ENCODE measurements at regions not wholly inside any gene's neighbourhood (a gene's known extent, or its start where the extent isn't known, plus 50 kb on each side); places are given as distances from the start of the nearest gene placed in this dataset.

DNA sequence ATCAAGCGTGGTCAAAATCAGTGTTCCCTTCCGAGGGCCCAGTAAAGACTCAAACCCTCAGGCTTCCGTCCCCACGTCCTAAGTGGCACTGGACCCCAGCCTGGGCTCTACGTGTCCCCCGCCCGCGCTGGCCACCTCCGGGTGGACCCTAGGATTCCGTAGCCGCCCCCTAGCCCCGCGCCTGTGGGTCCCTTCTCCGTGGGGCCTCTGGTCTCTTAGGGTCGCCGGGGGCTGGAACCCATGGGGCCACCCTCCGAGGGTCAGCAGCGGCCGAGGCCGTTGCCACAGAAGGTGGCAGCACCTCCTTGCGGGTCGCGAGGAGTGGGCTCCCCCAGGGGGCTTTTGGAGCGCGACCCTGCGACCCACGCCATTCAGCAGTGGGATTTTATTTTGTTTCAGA, 170.5 kb upstream of the EEPD1 start:
- Histone ChIP-seq H3K9me3 (no peaks in the 10 kb centered on the region), H3K4me3 (ENCODE audit: low read depth in 2 of 2, low read length in 1 of 2) (no peak overlapping the region), H3K4me1 (ENCODE audit: control insufficient read depth in 1 of 2, insufficient read depth in 2 of 2, low read depth in 1 of 2, low read length in 1 of 2) (peaks cover 0 to 2% of the 10 kb centered on the region in 2 experiments; a peak in 1 of 4 replicates), H3K27ac (ENCODE audit: low read depth in 2 of 2, low read length in 1 of 2) (no peak overlapping the region), H3K4me2 (no peak overlapping the region), H4K20me1 (ENCODE audit: insufficient read depth) (no peaks in the 10 kb centered on the region), H3K79me2 (ENCODE audit: insufficient read depth) (no peaks in the 10 kb centered on the region), H3K9ac (no peak overlapping the region), H3F3A (replicated peaks; ENCODE audit: insufficient read depth) (no peaks in the 10 kb centered on the region), H3K27me3 (ENCODE audit: insufficient read depth) (no peaks in the 10 kb centered on the region), H2AFZ (ENCODE audit: low read depth) (no peak overlapping the region), H3K36me3 (replicated peaks in 1 of 2; ENCODE audit: control insufficient read depth in 1 of 2, insufficient read depth in 2 of 2, low read length in 1 of 2) (no peaks in the 10 kb centered on the region), H3K9me2 (no peaks in the 10 kb centered on the region)
- POLR2A ChIA-PET = no interaction called here
- CTCF ChIA-PET = interaction anchor here (1.3 kb wide), 3 partner anchors 65 to 336 kb away, joined by 6 to 8 read pairs (median 6); no protein-coding TSS in a partner anchor
- TF ChIP-seq, protein P1, sequence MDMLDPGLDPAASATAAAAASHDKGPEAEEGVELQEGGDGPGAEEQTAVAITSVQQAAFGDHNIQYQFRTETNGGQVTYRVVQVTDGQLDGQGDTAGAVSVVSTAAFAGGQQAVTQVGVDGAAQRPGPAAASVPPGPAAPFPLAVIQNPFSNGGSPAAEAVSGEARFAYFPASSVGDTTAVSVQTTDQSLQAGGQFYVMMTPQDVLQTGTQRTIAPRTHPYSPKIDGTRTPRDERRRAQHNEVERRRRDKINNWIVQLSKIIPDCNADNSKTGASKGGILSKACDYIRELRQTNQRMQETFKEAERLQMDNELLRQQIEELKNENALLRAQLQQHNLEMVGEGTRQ (IDR thresholded peaks at IDR 0.05; ENCODE audit: borderline replicate concordance, low read depth, low read length) = no peak
- TF ChIP-seq TEAD4 (IDR thresholded peaks at IDR 0.05; ENCODE audit: borderline replicate concordance, insufficient read depth) = no peak
- no peak for TF ChIP-seq CHD2 (IDR thresholded peaks at IDR 0.05; ENCODE audit: low read length, partially characterized antibody)
- no peak for TF ChIP-seq RXRA (IDR thresholded peaks at IDR 0.05; ENCODE audit: borderline replicate concordance, low read depth)
- TF ChIP-seq, protein P2, sequence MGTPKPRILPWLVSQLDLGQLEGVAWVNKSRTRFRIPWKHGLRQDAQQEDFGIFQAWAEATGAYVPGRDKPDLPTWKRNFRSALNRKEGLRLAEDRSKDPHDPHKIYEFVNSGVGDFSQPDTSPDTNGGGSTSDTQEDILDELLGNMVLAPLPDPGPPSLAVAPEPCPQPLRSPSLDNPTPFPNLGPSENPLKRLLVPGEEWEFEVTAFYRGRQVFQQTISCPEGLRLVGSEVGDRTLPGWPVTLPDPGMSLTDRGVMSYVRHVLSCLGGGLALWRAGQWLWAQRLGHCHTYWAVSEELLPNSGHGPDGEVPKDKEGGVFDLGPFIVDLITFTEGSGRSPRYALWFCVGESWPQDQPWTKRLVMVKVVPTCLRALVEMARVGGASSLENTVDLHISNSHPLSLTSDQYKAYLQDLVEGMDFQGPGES (IDR thresholded peaks at IDR 0.05; ENCODE audit: low read depth, low read length) = no peak
- no peak for TF ChIP-seq EZH2phosphoT487 (IDR thresholded peaks at IDR 0.05; ENCODE audit: borderline replicate concordance, low read depth)
- no peak for TF ChIP-seq RCOR1 (IDR thresholded peaks at IDR 0.05; ENCODE audit: low read length)
- TF ChIP-seq MXI1 (IDR thresholded peaks at IDR 0.05; ENCODE audit: low read depth, low read length) = no peak
- TF ChIP-seq FOSL2 (IDR thresholded peaks at IDR 0.05; ENCODE audit: borderline replicate concordance, low read depth) = no peak
- no peak for TF ChIP-seq RAD21 (IDR thresholded peaks at IDR 0.05; ENCODE audit: low read length)
- TF ChIP-seq, protein P3, sequence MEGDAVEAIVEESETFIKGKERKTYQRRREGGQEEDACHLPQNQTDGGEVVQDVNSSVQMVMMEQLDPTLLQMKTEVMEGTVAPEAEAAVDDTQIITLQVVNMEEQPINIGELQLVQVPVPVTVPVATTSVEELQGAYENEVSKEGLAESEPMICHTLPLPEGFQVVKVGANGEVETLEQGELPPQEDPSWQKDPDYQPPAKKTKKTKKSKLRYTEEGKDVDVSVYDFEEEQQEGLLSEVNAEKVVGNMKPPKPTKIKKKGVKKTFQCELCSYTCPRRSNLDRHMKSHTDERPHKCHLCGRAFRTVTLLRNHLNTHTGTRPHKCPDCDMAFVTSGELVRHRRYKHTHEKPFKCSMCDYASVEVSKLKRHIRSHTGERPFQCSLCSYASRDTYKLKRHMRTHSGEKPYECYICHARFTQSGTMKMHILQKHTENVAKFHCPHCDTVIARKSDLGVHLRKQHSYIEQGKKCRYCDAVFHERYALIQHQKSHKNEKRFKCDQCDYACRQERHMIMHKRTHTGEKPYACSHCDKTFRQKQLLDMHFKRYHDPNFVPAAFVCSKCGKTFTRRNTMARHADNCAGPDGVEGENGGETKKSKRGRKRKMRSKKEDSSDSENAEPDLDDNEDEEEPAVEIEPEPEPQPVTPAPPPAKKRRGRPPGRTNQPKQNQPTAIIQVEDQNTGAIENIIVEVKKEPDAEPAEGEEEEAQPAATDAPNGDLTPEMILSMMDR (IDR thresholded peaks at IDR 0.05) = no peak
- TF ChIP-seq, protein P4, sequence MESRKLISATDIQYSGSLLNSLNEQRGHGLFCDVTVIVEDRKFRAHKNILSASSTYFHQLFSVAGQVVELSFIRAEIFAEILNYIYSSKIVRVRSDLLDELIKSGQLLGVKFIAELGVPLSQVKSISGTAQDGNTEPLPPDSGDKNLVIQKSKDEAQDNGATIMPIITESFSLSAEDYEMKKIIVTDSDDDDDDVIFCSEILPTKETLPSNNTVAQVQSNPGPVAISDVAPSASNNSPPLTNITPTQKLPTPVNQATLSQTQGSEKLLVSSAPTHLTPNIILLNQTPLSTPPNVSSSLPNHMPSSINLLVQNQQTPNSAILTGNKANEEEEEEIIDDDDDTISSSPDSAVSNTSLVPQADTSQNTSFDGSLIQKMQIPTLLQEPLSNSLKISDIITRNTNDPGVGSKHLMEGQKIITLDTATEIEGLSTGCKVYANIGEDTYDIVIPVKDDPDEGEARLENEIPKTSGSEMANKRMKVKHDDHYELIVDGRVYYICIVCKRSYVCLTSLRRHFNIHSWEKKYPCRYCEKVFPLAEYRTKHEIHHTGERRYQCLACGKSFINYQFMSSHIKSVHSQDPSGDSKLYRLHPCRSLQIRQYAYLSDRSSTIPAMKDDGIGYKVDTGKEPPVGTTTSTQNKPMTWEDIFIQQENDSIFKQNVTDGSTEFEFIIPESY (IDR thresholded peaks at IDR 0.05; ENCODE audit: borderline replicate concordance, low read depth) = no peak
- TF ChIP-seq JUND (IDR thresholded peaks at IDR 0.05) = no peak
- TF ChIP-seq NRF1 (IDR thresholded peaks at IDR 0.05; ENCODE audit: low read depth, low read length) = no peak
- DNase-seq = no peak
- WGBS (ENCODE audit: low lambda C conversion rate) = 89% methylated on average over 27 of the region's 27 CpGs

Measured in SK-N-SH (cell line).